ENCODE measurements at regions not wholly inside any gene's neighbourhood (a gene's known extent, or its start where the extent isn't known, plus 50 kb on each side); places are given as distances from the start of the nearest gene placed in this dataset.

GRCh38 chr6:43867996-43868395 lies 98.0 kb downstream of the VEGFA start:
- Mint-ChIP-seq H3K9me3 (ENCODE audit: insufficient read depth) (no peaks in the 10 kb centered on the region), H3K27me3 (peaks cover 29% of the 10 kb centered on the region), H3K4me1 (no peaks in the 10 kb centered on the region), H3K27ac (no peak overlapping the region), H3K4me3 (no peak overlapping the region)
- Histone ChIP-seq H3K9me3 (ENCODE audit: control extremely low read depth in 1 of 3, control insufficient read depth in 2 of 3, insufficient read depth in 1 of 3, low read length in 2 of 3) (no peaks in the 10 kb centered on the region), H2AFZ (ENCODE audit: insufficient read depth, low read depth, low read length, poor library complexity, severe bottlenecking) (no peak overlapping the region), H3K36me3 (replicated peaks in 1 of 2; ENCODE audit: control extremely low read depth in 1 of 2, control insufficient read depth in 1 of 2, extremely low read depth in 1 of 2, insufficient read depth in 2 of 2, low read length in 1 of 2) (no peaks in the 10 kb centered on the region), H3K27ac (ENCODE audit: low read length in 2 of 2) (no peak overlapping the region), H3K27me3 (replicated peaks in 1 of 4; ENCODE audit: control extremely low read depth in 1 of 4, control insufficient read depth in 3 of 4, insufficient read depth in 4 of 4, low read length in 3 of 4) (peaks cover 0 to 13% (median 2%) of the 10 kb centered on the region in 4 experiments), H3K9ac (ENCODE audit: low read length) (no peak overlapping the region), H3K4me2 (replicated peaks; ENCODE audit: low read depth, low read length, poor library complexity, severe bottlenecking) (no peak overlapping the region), H3K4me1 (ENCODE audit: control insufficient read depth in 2 of 2, insufficient read depth in 2 of 2, low read length in 2 of 2) (no peaks in the 10 kb centered on the region), H3K4me3 (ENCODE audit: control extremely low read depth in 1 of 5, extremely low read depth in 1 of 5, insufficient read depth in 1 of 5, low read depth in 2 of 5, low read length in 4 of 5) (no peak overlapping the region), H4K20me1 (ENCODE audit: control insufficient read depth, insufficient read depth, low read length, poor library complexity, severe bottlenecking) (no peaks in the 10 kb centered on the region), H3K79me2 (ENCODE audit: control insufficient read depth, insufficient read depth, low read length) (no peaks in the 10 kb centered on the region)
- TF ChIP-seq CTCF (IDR thresholded peaks at IDR 0.05) = no peak
- DNase-seq (no peak), ATAC-seq (ENCODE audit: low read depth) (no peak)
- WGBS (ENCODE audit: insufficient coverage) = 88% methylated on average over 4 of the region's 5 CpGs
- intact Hi-C loops (cut with micrococcal nuclease) = no loop called here
- ChIA-PET POLR2A (no interaction called here), CTCF (no interaction called here)

- intact Hi-C loops (cut with micrococcal nuclease) = no loop called here
- H3K4me3 ChIP-seq (ENCODE audit: control extremely low read depth in 1 of 5, extremely low read depth in 1 of 5, insufficient read depth in 1 of 5, low read depth in 2 of 5, low read length in 4 of 5) = no peak overlapping the region
- CTCF ChIA-PET = no interaction called here
- no peak overlapping the region for H3K9ac ChIP-seq (ENCODE audit: low read length)
- Mint-ChIP-seq H3K4me3 (no peak overlapping the region), H3K9me3 (ENCODE audit: insufficient read depth) (no peaks in the 10 kb centered on the region), H3K27ac (no peak overlapping the region), H3K4me1 (no peaks in the 10 kb centered on the region), H3K27me3 (peaks cover 29% of the 10 kb centered on the region)
- no peak for TF ChIP-seq EZH2 (IDR thresholded peaks at IDR 0.05; ENCODE audit: borderline replicate concordance, insufficient read depth, low read depth, low read length, poor library complexity, severe bottlenecking)
- TF ChIP-seq CTCF (IDR thresholded peaks at IDR 0.05) = no peak
- no peak overlapping the region for H3K27ac ChIP-seq (ENCODE audit: low read length in 2 of 2)
- H3K4me1 ChIP-seq (ENCODE audit: control insufficient read depth in 2 of 2, insufficient read depth in 2 of 2, low read length in 2 of 2) = no peaks in the 10 kb centered on the region
- no peak for DNase-seq
- no peak overlapping the region for H3K4me2 ChIP-seq (replicated peaks; ENCODE audit: low read depth, low read length, poor library complexity, severe bottlenecking)
- H3K9me3 ChIP-seq (ENCODE audit: control extremely low read depth in 1 of 3, control insufficient read depth in 2 of 3, insufficient read depth in 1 of 3, low read length in 2 of 3) = no peaks in the 10 kb centered on the region
- H4K20me1 ChIP-seq (ENCODE audit: control insufficient read depth, insufficient read depth, low read length, poor library complexity, severe bottlenecking) = no peaks in the 10 kb centered on the region
- POLR2A ChIA-PET = no interaction called here
- H3K27me3 ChIP-seq (replicated peaks in 1 of 4; ENCODE audit: control extremely low read depth in 1 of 4, control insufficient read depth in 3 of 4, insufficient read depth in 4 of 4, low read length in 3 of 4) = peaks cover 0 to 13% (median 2%) of the 10 kb centered on the region in 4 experiments
- ATAC-seq (ENCODE audit: low read depth) = no peak
- no peaks in the 10 kb centered on the region for H3K79me2 ChIP-seq (ENCODE audit: control insufficient read depth, insufficient read depth, low read length)
- no peaks in the 10 kb centered on the region for H3K36me3 ChIP-seq (replicated peaks in 1 of 2; ENCODE audit: control extremely low read depth in 1 of 2, control insufficient read depth in 1 of 2, extremely low read depth in 1 of 2, insufficient read depth in 2 of 2, low read length in 1 of 2)
- no peak overlapping the region for H2AFZ ChIP-seq (ENCODE audit: insufficient read depth, low read depth, low read length, poor library complexity, severe bottlenecking)
- 87% methylated on average over 3 of the region's 4 CpGs for WGBS (ENCODE audit: insufficient coverage)
These were observed 97.2 kb downstream of the VEGFA start for GRCh38 chr6:43867246-43867645.

Data from B cell (primary cell).